Activated naive CD4-positive, alpha-beta T cell treated with anti-CD3 and anti-CD28 coated beads, Interleukin-2, amount 50 U/mL, for 24 hours (primary cell): ENCODE measurements at regions not wholly inside any gene's neighbourhood (a gene's known extent, or its start where the extent isn't known, plus 50 kb on each side); places are given as distances from the start of the nearest gene placed in this dataset.

Source experiments
- H3K27ac Mint-ChIP-seq: one replicate; pipeline ENCODE4 v1.8.0; 2021; ENCODE audit warnings: mild to moderate bottlenecking, mixed read lengths
- H3K27me3 Mint-ChIP-seq: one replicate; pipeline ENCODE4 v1.8.0; 2021; ENCODE audit warnings: mixed read lengths
- H3K36me3 Mint-ChIP-seq: one replicate; pipeline ENCODE4 v1.8.0; 2021; ENCODE audit warnings: mixed read lengths
- H3K4me1 Mint-ChIP-seq: one replicate; pipeline ENCODE4 v1.8.0; 2021; ENCODE audit warnings: mixed read lengths
- H3K4me3 Mint-ChIP-seq: one replicate; pipeline ENCODE4 v1.8.0; 2021; ENCODE audit warnings: mild to moderate bottlenecking, mixed read lengths
- H3K9me3 Mint-ChIP-seq: one replicate; pipeline ENCODE4 v1.8.0; 2021; ENCODE audit warnings: mixed read lengths

DNA sequence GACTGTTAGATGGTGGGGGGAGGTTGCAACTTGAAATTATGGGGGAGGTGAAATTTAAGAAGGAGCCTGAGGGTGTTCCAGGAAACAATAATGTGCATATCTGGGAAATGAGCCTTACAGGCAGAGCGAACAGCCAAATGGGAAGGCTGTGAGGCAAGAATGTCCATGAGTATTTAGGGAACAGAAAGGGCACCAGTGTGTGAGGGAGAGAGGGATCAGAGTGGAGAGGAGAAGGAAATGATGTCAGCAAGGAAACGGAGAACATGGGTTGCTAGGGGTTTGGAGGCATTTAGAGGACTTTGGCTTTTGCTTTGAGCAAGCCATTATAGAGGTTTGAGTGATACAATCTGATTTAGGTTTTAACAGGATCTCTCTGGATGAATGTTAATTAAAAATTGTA is 285.4 kb downstream of the TLE4 start:
- no peaks in the 10 kb centered on the region for H3K36me3 Mint-ChIP-seq
- H3K4me3 Mint-ChIP-seq: no peak overlapping the region
- peak overlapping the region; percentile 46 for H3K27ac Mint-ChIP-seq
- peaks cover 12% of the 10 kb centered on the region for H3K4me1 Mint-ChIP-seq
- no peaks in the 10 kb centered on the region for H3K27me3 Mint-ChIP-seq
- H3K9me3 Mint-ChIP-seq: no peaks in the 10 kb centered on the region

DNA sequence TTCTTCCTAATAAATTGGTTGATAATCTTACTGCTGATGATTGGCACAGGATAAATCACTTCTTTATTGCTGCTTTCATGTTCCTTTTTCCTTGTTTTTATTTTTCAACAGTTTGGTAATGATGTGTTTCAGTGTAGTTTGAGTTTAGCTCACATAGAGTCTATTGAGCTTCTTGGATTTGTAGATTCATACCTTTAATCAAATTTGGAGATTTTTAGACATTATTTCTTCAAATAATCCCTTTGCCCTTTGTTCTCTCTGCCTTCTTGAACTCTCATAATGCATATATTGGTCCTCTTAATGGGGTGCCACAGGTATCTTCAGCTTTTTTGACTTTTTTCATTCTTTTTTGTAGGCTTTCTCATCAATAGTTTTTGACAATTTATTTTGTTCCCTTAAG is 275.3 kb downstream of the TLE4 start:
- Mint-ChIP-seq H3K4me1 (no peaks in the 10 kb centered on the region), H3K9me3 (peaks cover 21% of the 10 kb centered on the region), H3K36me3 (peaks cover 10% of the 10 kb centered on the region), H3K27me3 (no peaks in the 10 kb centered on the region), H3K4me3 (no peak overlapping the region), H3K27ac (no peak overlapping the region)

DNA sequence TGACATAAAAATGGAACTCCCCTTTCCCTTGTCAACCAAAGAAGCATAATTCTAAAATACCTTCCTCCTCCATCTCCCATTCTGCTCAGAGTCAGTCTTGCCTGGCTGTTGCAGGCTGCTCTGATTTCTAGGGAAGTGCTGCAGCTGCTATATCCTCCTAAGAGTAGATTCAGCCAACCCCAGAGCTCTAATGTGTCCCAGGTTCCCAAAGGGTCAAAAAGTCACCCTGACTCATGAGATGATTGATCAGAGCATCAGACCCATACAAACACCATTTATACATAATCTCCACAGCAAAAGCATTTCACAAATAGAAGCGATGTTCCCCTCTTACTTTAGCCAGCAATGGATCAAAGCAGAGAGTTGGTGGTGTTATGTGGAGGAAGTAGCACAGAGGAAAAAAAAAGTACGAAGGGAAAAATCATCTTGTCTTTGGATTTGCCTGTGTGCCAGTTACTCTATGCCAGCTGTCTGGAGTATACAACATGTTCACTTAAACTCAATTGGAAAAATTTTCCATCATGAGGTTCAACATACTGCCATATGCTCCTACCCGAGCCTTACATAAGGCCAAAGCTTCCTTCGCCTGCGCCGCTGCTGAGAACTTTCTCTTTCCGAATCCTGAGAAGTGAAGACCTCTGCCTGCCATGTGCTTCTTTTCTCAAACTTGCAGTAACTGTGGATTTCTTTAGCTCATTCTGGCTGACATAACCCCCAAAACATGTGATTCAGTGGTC is 258.0 kb downstream of the TLE4 start:
- H3K36me3 Mint-ChIP-seq: no peaks in the 10 kb centered on the region
- H3K27ac Mint-ChIP-seq: no peak overlapping the region
- H3K4me3 Mint-ChIP-seq: no peak overlapping the region
- no peaks in the 10 kb centered on the region for H3K27me3 Mint-ChIP-seq
- H3K9me3 Mint-ChIP-seq: no peaks in the 10 kb centered on the region
- no peaks in the 10 kb centered on the region for H3K4me1 Mint-ChIP-seq

DNA sequence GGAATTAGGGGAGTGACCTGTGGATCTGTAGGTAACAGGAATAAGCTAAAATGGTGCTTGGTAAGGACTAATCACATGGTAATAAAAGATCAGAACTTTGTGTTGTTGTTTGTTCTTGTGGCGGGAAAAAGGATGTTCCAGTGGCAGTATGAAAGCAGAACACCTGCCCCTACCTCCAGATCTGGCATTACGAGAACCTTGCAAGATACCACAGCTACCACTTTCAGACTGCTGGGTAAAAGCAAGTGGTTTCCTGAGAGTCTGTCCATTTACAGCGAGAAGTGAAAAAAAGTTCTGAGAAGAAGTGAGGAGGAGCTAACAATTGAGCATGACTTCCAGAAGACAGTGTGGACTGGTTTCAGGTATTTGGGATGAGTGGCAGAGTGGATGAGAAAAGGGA is 252.5 kb downstream of the TLE4 start:
- Mint-ChIP-seq H3K4me3 (no peak overlapping the region), H3K36me3 (peaks cover 5% of the 10 kb centered on the region), H3K4me1 (peaks cover 5% of the 10 kb centered on the region), H3K27me3 (no peaks in the 10 kb centered on the region), H3K27ac (no peak overlapping the region), H3K9me3 (no peaks in the 10 kb centered on the region)

DNA sequence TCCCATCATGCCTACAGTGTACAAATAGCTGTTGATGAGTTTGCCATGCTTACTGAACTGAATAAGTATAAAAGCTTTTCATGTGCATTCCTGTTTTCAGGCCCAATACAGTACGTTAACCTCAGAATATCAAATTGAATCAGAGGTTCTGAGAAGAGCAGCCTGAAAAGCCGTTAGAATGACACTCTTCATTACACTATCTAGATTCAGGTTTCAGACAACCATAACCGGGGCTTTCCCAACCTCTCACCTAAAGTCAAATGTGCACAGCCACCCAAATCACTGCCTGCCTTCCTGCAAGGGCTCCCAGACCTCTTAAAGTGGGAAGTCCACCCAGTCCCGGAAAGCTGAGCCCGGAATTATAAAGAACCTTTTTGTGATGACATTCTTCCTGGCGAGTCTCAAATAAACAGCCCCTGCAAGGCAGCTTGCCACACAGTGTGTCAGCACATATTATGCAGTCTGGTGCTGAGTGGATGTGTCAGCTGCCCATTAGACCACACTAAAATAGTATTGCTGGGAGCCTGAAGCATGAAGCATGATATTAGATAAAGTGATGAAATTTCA is 245.8 kb downstream of the TLE4 start:
- Mint-ChIP-seq H3K9me3 (no peaks in the 10 kb centered on the region), H3K27ac (no peak overlapping the region), H3K4me1 (peaks cover 14% of the 10 kb centered on the region), H3K4me3 (no peak overlapping the region), H3K36me3 (peaks cover 1% of the 10 kb centered on the region), H3K27me3 (no peaks in the 10 kb centered on the region)

DNA sequence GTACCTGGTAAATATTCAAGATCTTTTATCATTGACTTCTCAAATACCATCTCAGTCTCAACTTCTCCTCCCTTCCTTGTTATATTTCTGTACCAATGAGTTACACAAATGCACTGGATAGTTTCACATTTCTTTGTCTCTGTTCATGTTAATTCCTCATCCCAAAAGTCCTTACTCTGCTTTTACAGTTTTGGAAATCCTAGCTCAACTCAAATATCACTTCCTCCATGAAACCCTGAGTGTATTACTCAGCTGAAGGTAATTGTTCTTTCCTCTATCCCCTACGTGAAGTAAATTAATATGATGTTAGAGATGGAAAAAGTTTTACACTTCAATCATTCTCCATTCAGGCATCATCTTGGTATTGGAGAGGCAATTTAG is 241.5 kb downstream of the TLE4 start:
- Mint-ChIP-seq H3K36me3 (no peaks in the 10 kb centered on the region), H3K27ac (no peak overlapping the region), H3K9me3 (no peaks in the 10 kb centered on the region), H3K27me3 (no peaks in the 10 kb centered on the region), H3K4me1 (peaks cover 37% of the 10 kb centered on the region), H3K4me3 (peak overlapping the region; percentile 80)

DNA sequence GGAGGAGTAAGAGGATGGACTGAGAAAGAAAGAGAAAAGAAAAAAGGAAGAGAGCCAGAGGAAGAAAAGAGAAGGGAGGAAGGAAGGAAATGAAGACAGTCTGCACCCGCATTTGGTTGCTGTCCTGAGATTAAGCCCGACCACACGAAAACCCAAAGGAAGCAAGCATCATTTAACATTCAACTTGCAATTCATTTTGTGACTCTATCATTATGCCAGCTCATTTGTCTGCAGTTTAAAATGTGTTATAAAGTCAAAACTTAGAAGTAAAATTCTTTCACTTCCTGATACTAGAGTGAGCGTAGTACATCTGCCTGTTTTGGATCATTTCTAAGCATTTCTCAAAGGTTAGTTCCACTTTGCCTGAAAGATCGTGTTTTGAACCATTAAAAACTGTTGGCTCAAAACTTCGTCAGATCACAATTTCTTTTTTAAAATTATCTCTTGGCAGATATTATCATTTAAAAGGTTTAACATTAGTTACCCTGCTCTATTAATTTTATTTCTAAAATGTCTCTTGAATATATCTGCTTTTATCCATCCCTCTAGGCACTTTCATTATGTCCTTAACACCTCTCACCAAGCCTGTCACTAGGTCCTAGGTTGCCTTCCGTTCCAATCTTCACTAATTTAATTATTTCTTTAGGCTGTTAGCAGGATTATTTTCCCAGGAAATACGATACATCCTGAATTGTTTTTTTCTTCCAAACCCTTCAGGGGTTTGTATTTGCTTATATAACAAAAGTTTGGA is 240.9 kb downstream of the TLE4 start:
- no peaks in the 10 kb centered on the region for H3K9me3 Mint-ChIP-seq
- H3K4me3 Mint-ChIP-seq: peak overlapping the region; percentile 80
- H3K4me1 Mint-ChIP-seq: peaks cover 37% of the 10 kb centered on the region

DNA sequence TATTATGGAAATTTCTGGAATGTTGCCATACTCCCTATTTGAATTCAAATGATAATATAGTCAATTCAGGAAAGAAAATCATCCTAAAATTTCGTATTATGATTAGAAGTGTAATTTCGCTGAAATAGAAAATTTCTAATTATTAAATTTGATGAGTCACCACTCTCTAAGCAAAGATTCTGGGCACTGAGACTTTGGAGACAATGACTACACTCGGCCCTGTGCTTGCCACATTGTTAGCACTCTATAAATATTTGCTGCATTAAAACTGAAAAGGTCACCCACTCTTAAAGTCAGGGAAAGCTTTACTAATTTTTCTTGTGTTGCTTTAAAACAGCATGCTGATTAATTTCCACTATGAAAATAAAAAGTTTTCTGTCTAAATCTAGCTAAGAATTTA is 240.3 kb downstream of the TLE4 start:
- Mint-ChIP-seq H3K27ac (peak overlapping the region; percentile 71), H3K27me3 (no peaks in the 10 kb centered on the region)

More for the DNA sequence above, 240.9 kb downstream of the TLE4 start:
- Mint-ChIP-seq H3K27me3 (no peaks in the 10 kb centered on the region), H3K27ac (peak overlapping the region; percentile 71), H3K36me3 (no peaks in the 10 kb centered on the region)

DNA sequence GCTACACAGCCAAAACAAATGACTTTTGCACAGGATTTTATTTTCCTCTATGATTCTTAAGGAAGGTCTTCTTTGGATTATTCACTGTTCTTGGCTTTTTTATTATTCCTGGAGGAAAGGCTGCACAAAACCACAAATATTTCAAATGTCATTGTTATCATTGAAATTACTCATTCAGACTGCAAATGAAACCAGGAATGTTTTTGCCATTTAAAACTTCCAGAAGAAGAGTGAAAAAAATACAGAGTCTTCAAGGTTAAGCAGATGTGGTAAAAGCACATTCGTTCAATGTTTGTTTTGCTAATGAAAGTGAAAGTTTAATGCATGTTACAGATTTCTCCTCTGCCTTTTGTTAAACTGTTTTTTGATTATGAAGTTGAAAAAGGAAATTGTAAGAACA is 238.2 kb downstream of the TLE4 start:
- Mint-ChIP-seq H3K9me3 (no peaks in the 10 kb centered on the region), H3K4me3 (no peak overlapping the region), H3K27ac (no peak overlapping the region), H3K27me3 (no peaks in the 10 kb centered on the region), H3K36me3 (no peaks in the 10 kb centered on the region), H3K4me1 (peaks cover 37% of the 10 kb centered on the region)

More for the DNA sequence above, 240.3 kb downstream of the TLE4 start:
- H3K9me3 Mint-ChIP-seq: no peaks in the 10 kb centered on the region
- H3K4me1 Mint-ChIP-seq: peaks cover 37% of the 10 kb centered on the region
- H3K36me3 Mint-ChIP-seq: no peaks in the 10 kb centered on the region
- peak overlapping the region; percentile 80 for H3K4me3 Mint-ChIP-seq

DNA sequence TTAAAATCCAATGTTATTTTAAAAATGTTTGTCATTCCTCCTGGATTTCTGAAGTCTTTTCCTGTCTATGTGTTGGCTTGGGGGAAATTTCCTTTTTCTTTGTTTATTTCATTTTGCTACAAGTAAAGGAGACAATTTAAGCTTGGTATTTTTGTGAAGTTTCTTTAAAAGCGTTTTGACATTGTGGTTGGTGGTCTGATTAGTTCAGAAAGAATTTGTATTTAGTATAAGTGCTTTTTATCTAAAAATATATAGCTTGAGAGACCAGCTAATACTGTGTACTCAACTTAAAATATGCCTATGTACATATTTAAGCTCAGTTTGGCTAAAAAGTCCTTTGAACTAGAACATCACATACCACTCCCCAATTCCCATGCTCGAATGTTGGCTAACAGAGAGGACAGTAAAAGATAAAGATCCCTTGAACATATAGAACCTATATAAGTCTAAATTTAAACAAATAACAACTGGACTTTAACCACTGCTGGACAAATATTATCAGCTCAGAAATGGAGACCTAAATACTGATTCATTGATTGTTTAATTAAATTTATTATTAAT is 237.6 kb downstream of the TLE4 start:
- Mint-ChIP-seq H3K27me3 (no peaks in the 10 kb centered on the region), H3K4me1 (peaks cover 37% of the 10 kb centered on the region), H3K36me3 (no peaks in the 10 kb centered on the region), H3K4me3 (no peak overlapping the region), H3K9me3 (no peaks in the 10 kb centered on the region), H3K27ac (no peak overlapping the region)

DNA sequence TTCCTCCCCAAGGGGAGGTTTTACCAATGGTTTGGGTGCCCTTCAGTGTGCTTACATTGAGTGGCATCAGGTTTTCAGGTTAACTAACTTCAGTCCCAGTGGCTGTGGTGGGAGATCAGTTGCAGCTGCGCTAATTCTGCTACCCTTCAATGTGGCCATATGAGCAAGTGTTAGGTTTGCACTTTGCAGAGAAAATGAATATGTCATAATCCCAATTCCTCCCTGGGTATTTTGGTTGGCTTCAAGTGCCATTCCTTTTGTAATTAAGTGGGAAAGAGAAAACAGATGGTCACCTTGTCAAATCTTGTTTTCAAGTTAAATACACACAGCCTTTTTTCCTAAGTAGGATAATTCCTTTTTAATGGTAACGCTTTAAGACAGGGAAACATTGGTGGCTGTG is 236.2 kb downstream of the TLE4 start:
- Mint-ChIP-seq H3K27ac (no peak overlapping the region), H3K4me1 (peaks cover 27% of the 10 kb centered on the region), H3K4me3 (no peak overlapping the region), H3K36me3 (no peaks in the 10 kb centered on the region), H3K27me3 (no peaks in the 10 kb centered on the region), H3K9me3 (no peaks in the 10 kb centered on the region)

DNA sequence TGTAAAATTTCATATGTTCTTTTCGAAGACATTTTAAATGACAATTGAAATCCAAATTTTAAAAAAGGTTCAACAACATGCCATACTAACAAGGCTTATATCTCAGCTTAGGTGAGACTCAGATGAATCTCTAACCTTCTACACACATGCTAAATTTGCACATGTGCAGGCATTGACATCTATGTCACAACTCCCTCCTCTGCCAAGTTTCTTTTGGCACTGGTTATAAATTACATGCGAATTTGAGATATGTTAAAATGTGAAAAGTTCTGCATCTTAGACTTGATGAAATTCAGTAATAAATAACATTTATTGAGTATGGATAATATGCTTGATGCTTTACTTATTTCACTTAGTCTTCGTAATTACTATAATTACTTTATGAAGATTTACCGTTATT is 234.3 kb downstream of the TLE4 start:
- no peaks in the 10 kb centered on the region for H3K27me3 Mint-ChIP-seq
- no peaks in the 10 kb centered on the region for H3K9me3 Mint-ChIP-seq
- H3K36me3 Mint-ChIP-seq: no peaks in the 10 kb centered on the region
- H3K27ac Mint-ChIP-seq: no peak overlapping the region
- H3K4me3 Mint-ChIP-seq: no peak overlapping the region
- H3K4me1 Mint-ChIP-seq: peaks cover 14% of the 10 kb centered on the region

DNA sequence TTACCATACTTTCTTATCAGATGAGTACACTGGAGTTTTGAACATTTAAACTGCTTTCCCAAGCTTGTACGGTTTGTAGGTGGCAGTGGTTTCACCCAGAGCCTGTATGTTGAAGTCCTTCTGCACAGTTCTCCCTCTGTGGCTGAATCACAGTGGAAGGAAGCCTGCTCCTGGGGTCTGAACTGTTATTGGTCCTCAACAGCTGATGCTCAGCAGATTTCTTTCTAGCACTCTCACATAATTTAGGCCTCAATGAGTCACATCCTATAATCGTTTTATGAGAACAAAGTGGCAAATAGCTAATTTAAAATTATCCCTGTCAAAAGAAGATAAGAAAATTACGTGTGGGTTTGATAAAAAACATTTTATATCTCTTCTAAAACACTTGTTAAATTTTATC is 229.7 kb downstream of the TLE4 start:
- no peaks in the 10 kb centered on the region for H3K4me1 Mint-ChIP-seq
- no peaks in the 10 kb centered on the region for H3K9me3 Mint-ChIP-seq
- H3K27me3 Mint-ChIP-seq: no peaks in the 10 kb centered on the region
- H3K27ac Mint-ChIP-seq: no peak overlapping the region
- no peak overlapping the region for H3K4me3 Mint-ChIP-seq
- H3K36me3 Mint-ChIP-seq: no peaks in the 10 kb centered on the region

DNA sequence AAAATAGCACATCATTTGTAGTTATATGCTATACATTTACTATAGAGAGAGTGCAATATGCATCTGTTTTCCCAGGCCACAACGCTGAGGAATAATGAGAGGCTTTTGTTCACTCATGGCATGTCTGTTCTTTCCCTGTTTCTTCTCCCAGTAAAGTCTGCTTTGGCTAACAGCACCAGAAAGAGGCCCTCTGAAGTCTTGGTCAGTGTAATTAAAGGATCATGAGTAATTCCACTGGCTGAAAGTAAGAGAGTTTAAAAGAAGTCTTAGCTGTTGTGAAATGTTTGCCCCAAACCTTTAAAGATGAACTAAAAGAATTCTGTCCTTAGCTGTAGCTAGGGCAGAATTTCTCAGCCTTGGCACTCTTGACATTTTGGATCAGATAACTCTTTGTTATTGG is 228.8 kb downstream of the TLE4 start:
- Mint-ChIP-seq H3K4me3 (no peak overlapping the region), H3K36me3 (no peaks in the 10 kb centered on the region), H3K27ac (no peak overlapping the region), H3K4me1 (no peaks in the 10 kb centered on the region), H3K9me3 (no peaks in the 10 kb centered on the region), H3K27me3 (no peaks in the 10 kb centered on the region)

DNA sequence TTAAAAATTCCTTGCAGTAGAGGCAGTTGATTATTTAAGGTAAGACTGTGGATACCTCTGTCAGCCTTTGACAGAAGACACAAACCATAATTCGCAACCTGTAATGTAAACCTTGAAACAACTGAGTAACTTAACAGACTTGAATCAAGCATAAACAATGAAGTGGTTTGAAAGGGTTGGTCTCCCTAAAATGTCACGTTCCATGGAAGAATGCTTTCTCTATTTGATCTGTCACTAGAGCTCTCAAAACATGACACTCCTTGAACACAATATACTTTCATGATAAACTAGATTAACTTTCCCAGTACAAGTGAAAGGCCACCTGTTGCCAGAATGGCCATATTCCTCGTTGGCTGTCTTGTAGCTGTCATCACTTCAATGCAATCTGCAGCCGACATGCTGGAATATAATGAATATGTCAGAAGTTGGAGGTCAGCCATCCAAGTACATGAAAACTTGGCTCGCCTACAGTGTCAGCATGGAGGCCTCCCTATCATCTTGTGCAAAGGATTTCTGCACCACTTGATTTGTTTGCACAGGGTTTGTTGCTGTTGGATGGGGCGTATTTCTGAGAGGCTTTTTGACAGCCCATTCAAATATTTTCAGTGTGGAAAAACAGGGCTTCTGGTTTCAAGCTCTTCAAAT is 228.0 kb downstream of the TLE4 start:
- Mint-ChIP-seq H3K4me3 (no peak overlapping the region), H3K9me3 (no peaks in the 10 kb centered on the region), H3K27me3 (no peaks in the 10 kb centered on the region), H3K27ac (no peak overlapping the region), H3K36me3 (no peaks in the 10 kb centered on the region), H3K4me1 (no peaks in the 10 kb centered on the region)

DNA sequence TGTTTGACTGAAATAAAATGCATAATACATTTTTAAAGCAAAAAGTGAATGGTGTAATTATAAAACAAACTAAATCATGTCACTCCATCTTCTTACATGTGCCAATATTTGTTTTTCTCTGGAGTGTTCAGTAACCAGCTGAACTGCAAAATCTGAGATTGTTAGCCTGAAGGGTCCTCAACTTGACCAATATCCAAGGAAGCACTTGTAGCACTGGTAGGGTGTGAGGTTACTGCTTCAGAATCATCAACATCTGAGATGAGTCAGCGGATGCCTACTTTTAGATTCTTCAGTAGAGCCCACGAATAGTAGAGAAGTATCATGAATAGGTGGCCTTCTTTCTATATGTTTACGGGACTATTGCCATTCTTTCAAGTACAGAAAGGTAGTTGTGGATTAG is 226.7 kb downstream of the TLE4 start:
- Mint-ChIP-seq H3K4me3 (no peak overlapping the region), H3K4me1 (no peaks in the 10 kb centered on the region)

More for the DNA sequence above, 226.7 kb downstream of the TLE4 start:
- H3K27me3 Mint-ChIP-seq: no peaks in the 10 kb centered on the region
- H3K9me3 Mint-ChIP-seq: no peaks in the 10 kb centered on the region
- no peaks in the 10 kb centered on the region for H3K36me3 Mint-ChIP-seq
- H3K27ac Mint-ChIP-seq: no peak overlapping the region
